HG03521 (cell line): ENCODE measurements at regions not wholly inside any gene's neighbourhood (a gene's known extent, or its start where the extent isn't known, plus 50 kb on each side); places are given as distances from the start of the nearest gene placed in this dataset.

ENCODE experiments used
- ATAC-seq: cut with Tn5 transposase; IDR thresholded peaks from one replicate; pipeline ENCODE4 v1.9.1; 2021; ENCODE audit warnings: mild to moderate bottlenecking, moderate library complexity; ENCODE audit not compliant: unreplicated experiment

- ATAC-seq, result no peak
These were observed 180.0 kb downstream of the TBXT start for GRCh38 chr6:165987483-165988301.

GRCh38 chr6:165986914-165987482 lies 180.7 kb downstream of the TBXT start:
- ATAC-seq, result no peak

GRCh38 chr6:165986311-165986913 lies 181.2 kb downstream of the TBXT start:
- no peak for ATAC-seq

- ATAC-seq, result no peak
These were observed 181.8 kb downstream of the TBXT start for GRCh38 chr6:165985806-165986299.

- no peak for ATAC-seq
These were observed 182.3 kb downstream of the TBXT start for GRCh38 chr6:165985281-165985805.

- no peak for ATAC-seq
These were observed 182.8 kb downstream of the TBXT start for GRCh38 chr6:165984729-165985275.

- ATAC-seq, result no peak
These were observed 184.3 kb downstream of the TBXT start for GRCh38 chr6:165983112-165984072.

GRCh38 chr6:165978476-165978875 lies 189.2 kb downstream of the TBXT start:
- no peak for ATAC-seq

- no peak for ATAC-seq
These were observed 191.0 kb downstream of the TBXT start for GRCh38 chr6:165976684-165977083.

- no peak for ATAC-seq
These were observed 192.8 kb downstream of the TBXT start for GRCh38 chr6:165974817-165975216.

GRCh38 chr6:165973473-165973872 lies 194.2 kb downstream of the TBXT start:
- no peak for ATAC-seq

- no peak for ATAC-seq
These were observed 195.4 kb downstream of the TBXT start for GRCh38 chr6:165972139-165972802.

GRCh38 chr6:165971202-165971601 lies 196.4 kb downstream of the TBXT start:
- ATAC-seq, result no peak

- ATAC-seq, result no peak
These were observed 197.7 kb downstream of the TBXT start for GRCh38 chr6:165970001-165970400.

- no peak for ATAC-seq
These were observed 198.5 kb downstream of the TBXT start for GRCh38 chr6:165969184-165969583.

- ATAC-seq, result no peak
These were observed 199.2 kb downstream of the TBXT start for GRCh38 chr6:165968408-165968807.

GRCh38 chr6:165967810-165968407 lies 199.7 kb downstream of the TBXT start:
- ATAC-seq, result no peak

GRCh38 chr6:165963750-165964149 lies 203.9 kb downstream of the TBXT start:
- no peak for ATAC-seq

GRCh38 chr6:165962366-165962765 lies 205.3 kb downstream of the TBXT start:
- no peak for ATAC-seq
